HepG2 (cell line): ENCODE measurements at regions not wholly inside any gene's neighbourhood (a gene's known extent, or its start where the extent isn't known, plus 50 kb on each side); places are given as distances from the start of the nearest gene placed in this dataset.

ENCODE experiments used
- ATAC-seq: fragments of 200-7000 bp; cut with Tn5 transposase; 3 replicates; pipeline ENCODE4 v1.9.1; 2020; ENCODE audit warnings: mild to moderate bottlenecking, moderate library complexity
- BruUV-seq: library from RNA; stranded (reverse); fragments of 400-500 nt; replicated peaks from 2 replicates; lab custom pipeline; 2021; lab: Mats Ljungman, UMichigan
- CTCF ChIA-PET: fragments of 300-600 bp; formaldehyde crosslinking; extraction: SDS; loops from one replicate; lab custom pipeline; 2021; ENCODE audit warnings: low total read pairs, inconsistent platforms, low intra/inter-chr PET ratio; lab: Yijun Ruan, JAX
- POLR2A ChIA-PET: fragments of 350-600 bp; sonication (Branson Sonifier 250); formaldehyde crosslinking; loops from one replicate; lab custom pipeline; 2020; ENCODE audit warnings: antibody characterized with exemption, inconsistent platforms; lab: Yijun Ruan, JAX
- DNase-seq: peaks from one replicate; pipeline ENCODE4 v3.0.0-alpha.2; 2015; ENCODE audit warnings: low spot score
- FAIRE-seq: peaks from 3 replicates; lab custom pipeline; 2011; peaks lifted over from hg19 to GRCh38; lab: Jason Lieb, UNC
- H2AFZ ChIP-seq: one replicate; pipeline ENCODE4 v1.6.1; 2011; ENCODE audit warnings: low read length, inconsistent platforms
- H3K27ac ChIP-seq: fragments of 300-600 bp; 3 replicates; pipeline ENCODE4 v1.8.0; 2011; ENCODE audit warnings: mixed run types, mild to moderate bottlenecking, mixed read lengths, low read length, inconsistent platforms; ENCODE audit not compliant: insufficient read depth; ENCODE audit errors: extremely low read length
- H3K27me3 ChIP-seq, 2 experiments: fragments of 200-600 bp in 1 of 2; 2 replicates in 1 of 2; 3 replicates in 1 of 2; pipeline versions ENCODE4 v1.6.0 to v1.8.0; 2011; ENCODE audit warnings: low read length in 2 of 2, mild to moderate bottlenecking in 2 of 2, moderate library complexity in 2 of 2, inconsistent platforms in 1 of 2; ENCODE audit not compliant: insufficient read depth in 2 of 2, control insufficient read depth in 1 of 2
- H3K36me3 ChIP-seq, 2 experiments: fragments of 200-600 bp in 1 of 2; replicated peaks in 1 of 2; 2 replicates in 1 of 2; 3 replicates in 1 of 2; pipeline versions ENCODE4 v1.5.1 to v1.8.0; 2011; ENCODE audit warnings: low read length in 2 of 2, inconsistent platforms in 1 of 2; ENCODE audit not compliant: insufficient read depth in 2 of 2, control insufficient read depth in 1 of 2
- H3K4me1 ChIP-seq: 2 replicates; pipeline ENCODE4 v1.5.1; 2012; ENCODE audit warnings: low read length, inconsistent platforms; ENCODE audit not compliant: insufficient read depth
- H3K4me2 ChIP-seq: 2 replicates; pipeline ENCODE4 v1.6.0; 2011; ENCODE audit warnings: low read depth, low read length, inconsistent platforms
- H3K4me3 ChIP-seq, 3 experiments: fragments of 200-600 bp in 1 of 3; sonication (generic), shearing (Covaris generic) in 1 of 3; replicated peaks in 1 of 3; 2 replicates each; pipeline ENCODE4 v1.5.1; 2011 to 2016; ENCODE audit warnings: low read length in 3 of 3, inconsistent platforms in 2 of 3, low read depth in 2 of 3, mild to moderate bottlenecking in 2 of 3, control low read depth in 1 of 3, mixed read lengths in 1 of 3; ENCODE audit not compliant: insufficient read depth in 1 of 3
- H3K79me2 ChIP-seq: one replicate; pipeline ENCODE4 v1.6.1; 2011; ENCODE audit warnings: low read length, inconsistent platforms; ENCODE audit not compliant: insufficient read depth
- H3K9ac ChIP-seq: 2 replicates; pipeline ENCODE4 v1.6.0; 2011; ENCODE audit warnings: mild to moderate bottlenecking, low read depth, low read length, inconsistent platforms; ENCODE audit not compliant: insufficient read depth
- H3K9me3 ChIP-seq: 2 replicates; pipeline ENCODE4 v1.5.1; 2012; ENCODE audit warnings: mild to moderate bottlenecking, low read length
- H4K20me1 ChIP-seq: 2 replicates; pipeline ENCODE4 v1.6.0; 2011; ENCODE audit warnings: inconsistent platforms, mild to moderate bottlenecking, low read length, moderate library complexity; ENCODE audit not compliant: insufficient read depth
- GPBP1L1 ChIP-seq: sonication (generic); formaldehyde crosslinking; IDR thresholded peaks from 2 replicates; pipeline ENCODE4 v1.5.0; 2020; ENCODE audit warnings: mild to moderate bottlenecking, missing genetic modification reagents
- HOXA7 ChIP-seq: sonication (generic); formaldehyde crosslinking; IDR thresholded peaks from 2 replicates; pipeline ENCODE4 v1.8.1; 2022; ENCODE audit warnings: mild to moderate bottlenecking, missing genetic modification reagents, moderate library complexity
- JARID2 ChIP-seq: sonication (generic); formaldehyde crosslinking; IDR thresholded peaks from 2 replicates; pipeline ENCODE4 v1.8.1; 2023; ENCODE audit warnings: missing genetic modification reagents, inconsistent platforms; ENCODE audit not compliant: insufficient replicate concordance
- RAD51 ChIP-seq: fragments of 450-650 bp; IDR thresholded peaks from 2 replicates; pipeline ENCODE4 v1.6.1; 2016; ENCODE audit warnings: borderline replicate concordance
- SAP130 ChIP-seq: IDR thresholded peaks from 2 replicates; pipeline ENCODE4 v1.6.1; 2016; ENCODE audit warnings: low read depth
- SOX6 ChIP-seq, 2 experiments: fragments of 450-650 bp in 1 of 2; sonication (generic) in 1 of 2; formaldehyde crosslinking in 1 of 2; IDR thresholded peaks; 2 replicates each; pipeline versions ENCODE4 v1.4.0 to v1.6.1; 2017 to 2020; ENCODE audit warnings: antibody characterized with exemption in 1 of 2, mild to moderate bottlenecking in 1 of 2, missing genetic modification reagents in 1 of 2
- TCF12 ChIP-seq, 2 experiments: fragments of 450-650 bp in 1 of 2; sonication (generic) in 1 of 2; formaldehyde crosslinking in 1 of 2; IDR thresholded peaks; 2 replicates each; pipeline versions ENCODE4 v1.6.1 to v1.8.0; 2017 to 2022; ENCODE audit warnings: antibody characterized with exemption in 1 of 2, mild to moderate bottlenecking in 1 of 2, missing genetic modification reagents in 1 of 2, moderate library complexity in 1 of 2
- ZBTB1 ChIP-seq: sonication (generic); formaldehyde crosslinking; IDR thresholded peaks from 2 replicates; pipeline ENCODE4 v1.4.0; 2020; ENCODE audit warnings: missing genetic modification reagents, borderline replicate concordance
- ZNF232 ChIP-seq: sonication (generic); formaldehyde crosslinking; IDR thresholded peaks from 2 replicates; pipeline ENCODE4 v1.4.0; 2020; ENCODE audit warnings: missing genetic modification reagents, borderline replicate concordance
- ZNF639 ChIP-seq: conservative IDR thresholded peaks from 2 replicates; pipeline ENCODE4 v1.6.1; 2018; ENCODE audit warnings: missing genetic modification reagents
- ZNF788 ChIP-seq: sonication (generic); formaldehyde crosslinking; IDR thresholded peaks from 2 replicates; pipeline ENCODE4 v1.5.0; 2020; ENCODE audit warnings: mild to moderate bottlenecking, missing genetic modification reagents, borderline replicate concordance
- WGBS: methylation state at CpG from one replicate; pipeline ENCODE4 v1.1.6; 2017; ENCODE audit warnings: low lambda C conversion rate; 5-methylcytosine and 5-hydroxymethylcytosine counted together
- in situ Hi-C: cut with HindIII; loops from 2 replicates; pipeline ENCODE4 v1.10.0; 2017; ENCODE audit warnings: low pct_unique_long_range_greater_than_20kb; ENCODE audit not compliant: extremely low pct_ligation_motif_present
- intact Hi-C: fragments of 100-400 bp; cut with micrococcal nuclease; formaldehyde crosslinking; loops from one replicate; pipeline ENCODE4 v1.10.0; 2022; ENCODE audit not compliant: unreplicated experiment
- TF ChIP-seq, protein P1 (sequence below): sonication (generic); formaldehyde crosslinking; IDR thresholded peaks from 2 replicates; pipeline ENCODE4; 2020; ENCODE audit warnings: missing genetic modification reagents, mild to moderate bottlenecking, borderline replicate concordance
- TF ChIP-seq, protein P2 (sequence below): sonication (generic); formaldehyde crosslinking; IDR thresholded peaks from 2 replicates; pipeline ENCODE4 v1.5.0; 2020; ENCODE audit warnings: mild to moderate bottlenecking, missing genetic modification reagents
- TF ChIP-seq, protein P3 (sequence below): sonication (generic); formaldehyde crosslinking; IDR thresholded peaks from 2 replicates; pipeline ENCODE4 v1.5.0; 2020; ENCODE audit warnings: missing genetic modification reagents

DNA sequence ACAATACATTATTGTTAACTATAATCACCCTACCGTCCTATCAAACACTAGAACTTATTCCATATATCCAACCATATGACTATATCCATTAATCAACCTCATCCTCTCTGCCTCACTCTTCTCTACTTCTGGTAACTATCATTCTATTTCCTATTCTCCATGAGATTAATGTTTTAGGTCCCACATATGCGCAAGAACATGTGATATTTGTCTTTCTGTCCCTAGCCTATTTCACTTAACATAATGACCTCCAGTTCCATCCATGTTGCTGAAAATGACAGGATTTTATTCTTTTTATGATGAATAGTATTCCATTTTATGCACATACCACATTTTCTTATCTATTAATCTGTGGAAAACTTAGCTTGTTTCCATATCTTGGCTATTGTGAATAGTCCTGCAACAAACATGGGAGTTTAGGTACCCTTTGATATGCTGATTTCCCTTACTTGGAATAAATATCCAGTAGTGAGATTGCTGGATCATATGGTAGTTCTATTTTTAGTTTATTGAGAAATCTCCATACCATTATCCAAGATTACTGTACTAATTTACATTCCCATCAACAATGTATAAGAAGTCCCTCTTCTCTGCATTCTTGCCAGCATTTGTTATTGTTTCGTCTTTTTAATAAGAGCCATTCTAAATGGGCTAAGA, 289.4 kb upstream of the GJE1 start:
- Histone ChIP-seq H3K9ac (no peak overlapping the region), H3K79me2 (no peaks in the 10 kb centered on the region), H2AFZ (no peak overlapping the region), H4K20me1 (no peaks in the 10 kb centered on the region), H3K27ac (no peak overlapping the region), H3K4me1 (no peaks in the 10 kb centered on the region), H3K27me3 (no peaks in the 10 kb centered on the region), H3K4me2 (no peak overlapping the region), H3K9me3 (no peaks in the 10 kb centered on the region), H3K4me3 (no peak overlapping the region), H3K36me3 (no peaks in the 10 kb centered on the region)
- ChIA-PET POLR2A (no interaction called here), CTCF (no interaction called here)
- ATAC-seq (no peak), DNase-seq (no peak), FAIRE-seq (no peak)
- WGBS: 5% methylated on average over 3 of the region's 3 CpGs
- in situ Hi-C loops (no loop called here), intact Hi-C loops (no loop called here)
- BruUV-seq: no TSS peak
- TF ChIP-seq, protein P1, sequence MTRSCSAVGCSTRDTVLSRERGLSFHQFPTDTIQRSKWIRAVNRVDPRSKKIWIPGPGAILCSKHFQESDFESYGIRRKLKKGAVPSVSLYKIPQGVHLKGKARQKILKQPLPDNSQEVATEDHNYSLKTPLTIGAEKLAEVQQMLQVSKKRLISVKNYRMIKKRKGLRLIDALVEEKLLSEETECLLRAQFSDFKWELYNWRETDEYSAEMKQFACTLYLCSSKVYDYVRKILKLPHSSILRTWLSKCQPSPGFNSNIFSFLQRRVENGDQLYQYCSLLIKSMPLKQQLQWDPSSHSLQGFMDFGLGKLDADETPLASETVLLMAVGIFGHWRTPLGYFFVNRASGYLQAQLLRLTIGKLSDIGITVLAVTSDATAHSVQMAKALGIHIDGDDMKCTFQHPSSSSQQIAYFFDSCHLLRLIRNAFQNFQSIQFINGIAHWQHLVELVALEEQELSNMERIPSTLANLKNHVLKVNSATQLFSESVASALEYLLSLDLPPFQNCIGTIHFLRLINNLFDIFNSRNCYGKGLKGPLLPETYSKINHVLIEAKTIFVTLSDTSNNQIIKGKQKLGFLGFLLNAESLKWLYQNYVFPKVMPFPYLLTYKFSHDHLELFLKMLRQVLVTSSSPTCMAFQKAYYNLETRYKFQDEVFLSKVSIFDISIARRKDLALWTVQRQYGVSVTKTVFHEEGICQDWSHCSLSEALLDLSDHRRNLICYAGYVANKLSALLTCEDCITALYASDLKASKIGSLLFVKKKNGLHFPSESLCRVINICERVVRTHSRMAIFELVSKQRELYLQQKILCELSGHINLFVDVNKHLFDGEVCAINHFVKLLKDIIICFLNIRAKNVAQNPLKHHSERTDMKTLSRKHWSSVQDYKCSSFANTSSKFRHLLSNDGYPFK (CRISPR knock-in tag): no peak
- TF ChIP-seq, protein P2, sequence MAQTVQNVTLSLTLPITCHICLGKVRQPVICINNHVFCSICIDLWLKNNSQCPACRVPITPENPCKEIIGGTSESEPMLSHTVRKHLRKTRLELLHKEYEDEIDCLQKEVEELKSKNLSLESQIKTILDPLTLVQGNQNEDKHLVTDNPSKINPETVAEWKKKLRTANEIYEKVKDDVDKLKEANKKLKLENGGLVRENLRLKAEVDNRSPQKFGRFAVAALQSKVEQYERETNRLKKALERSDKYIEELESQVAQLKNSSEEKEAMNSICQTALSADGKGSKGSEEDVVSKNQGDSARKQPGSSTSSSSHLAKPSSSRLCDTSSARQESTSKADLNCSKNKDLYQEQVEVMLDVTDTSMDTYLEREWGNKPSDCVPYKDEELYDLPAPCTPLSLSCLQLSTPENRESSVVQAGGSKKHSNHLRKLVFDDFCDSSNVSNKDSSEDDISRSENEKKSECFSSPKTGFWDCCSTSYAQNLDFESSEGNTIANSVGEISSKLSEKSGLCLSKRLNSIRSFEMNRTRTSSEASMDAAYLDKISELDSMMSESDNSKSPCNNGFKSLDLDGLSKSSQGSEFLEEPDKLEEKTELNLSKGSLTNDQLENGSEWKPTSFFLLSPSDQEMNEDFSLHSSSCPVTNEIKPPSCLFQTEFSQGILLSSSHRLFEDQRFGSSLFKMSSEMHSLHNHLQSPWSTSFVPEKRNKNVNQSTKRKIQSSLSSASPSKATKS (CRISPR knock-in tag): no peak
- TF ChIP-seq SOX6 (IDR thresholded peaks at IDR 0.05) (no peak), SOX6 (CRISPR knock-in tag; IDR thresholded peaks at IDR 0.05) (no peak), SAP130 (CRISPR knock-in tag) (no peak), GPBP1L1 (CRISPR knock-in tag) (no peak), ZNF639 (no peak), ZBTB1 (CRISPR knock-in tag) (no peak), ZNF788 (CRISPR knock-in tag) (no peak), RAD51 (no peak), TCF12 (IDR thresholded peaks at IDR 0.05) (no peak), TCF12 (CRISPR knock-in tag; IDR thresholded peaks at IDR 0.05) (no peak), ZNF232 (CRISPR knock-in tag) (no peak), JARID2 (CRISPR knock-in tag) (no peak), HOXA7 (no peak)
- TF ChIP-seq, protein P3, sequence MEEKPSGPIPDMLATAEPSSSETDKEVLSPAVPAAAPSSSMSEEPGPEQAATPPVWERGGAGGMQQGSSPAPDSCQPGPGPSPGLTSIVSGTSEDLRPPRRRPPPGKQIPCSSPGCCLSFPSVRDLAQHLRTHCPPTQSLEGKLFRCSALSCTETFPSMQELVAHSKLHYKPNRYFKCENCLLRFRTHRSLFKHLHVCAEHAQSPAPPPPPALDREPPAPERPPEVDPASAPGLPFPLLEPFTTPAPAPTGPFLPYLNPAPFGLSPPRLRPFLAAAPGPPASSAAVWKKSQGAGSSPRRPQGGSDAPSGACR (CRISPR knock-in tag): no peak
